Amygdala (tissue), 56 donors: ENCODE measurements at regions not wholly inside any gene's neighbourhood (a gene's known extent, or its start where the extent isn't known, plus 50 kb on each side); places are given as distances from the start of the nearest gene placed in this dataset.
A peak's percentile ranks its signal among the peaks of the same experiment; 100 is the strongest.

Source experiments
- DNase-seq, 56 donors: peaks; one replicate each; lab custom pipeline; 2025; lab: John Stamatoyannopoulos, UW

GRCh38 chr15:36362509-36362915, 216.9 kb upstream of the CDIN1 start:
- no peak for DNase-seq

- DNase-seq, result peak in 1 of 56 donors; percentile 5
Observed at GRCh38 chr15:36363335-36363734, 216.1 kb upstream of the CDIN1 start.

GRCh38 chr15:36364377-36364776, 215.0 kb upstream of the CDIN1 start:
- DNase-seq, result no peak

- no peak for DNase-seq
Observed at GRCh38 chr15:36365963-36366362, 213.5 kb upstream of the CDIN1 start.

GRCh38 chr15:36370051-36370730, 209.2 kb upstream of the CDIN1 start:
- no peak for DNase-seq

- DNase-seq, result no peak
Observed at GRCh38 chr15:36370731-36371112, 208.7 kb upstream of the CDIN1 start.

- DNase-seq, result no peak
Observed at GRCh38 chr15:36371509-36371908, 207.9 kb upstream of the CDIN1 start.

DNA sequence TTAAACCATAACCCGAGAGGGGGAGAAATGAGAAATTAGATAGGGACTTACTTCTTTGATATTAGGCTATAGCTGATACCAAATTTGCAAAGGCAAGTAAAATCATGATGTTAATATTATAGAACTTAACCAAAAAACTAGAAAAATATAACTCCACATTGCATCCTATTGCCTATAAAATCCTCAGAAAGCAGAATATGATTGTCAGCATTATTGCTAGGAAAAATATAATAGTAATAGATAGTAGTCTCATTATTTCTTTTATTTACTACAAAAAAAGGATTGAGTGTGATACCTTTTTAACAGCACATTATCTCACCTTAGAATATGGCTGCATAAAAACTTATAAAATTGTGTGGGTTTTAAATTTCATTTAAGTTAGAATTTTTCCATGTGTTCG, 206.5 kb upstream of the CDIN1 start:
- no peak for DNase-seq

GRCh38 chr15:36373550-36373949, 205.9 kb upstream of the CDIN1 start:
- no peak for DNase-seq

GRCh38 chr15:36389107-36389506, 190.3 kb upstream of the CDIN1 start:
- no peak for DNase-seq

DNA sequence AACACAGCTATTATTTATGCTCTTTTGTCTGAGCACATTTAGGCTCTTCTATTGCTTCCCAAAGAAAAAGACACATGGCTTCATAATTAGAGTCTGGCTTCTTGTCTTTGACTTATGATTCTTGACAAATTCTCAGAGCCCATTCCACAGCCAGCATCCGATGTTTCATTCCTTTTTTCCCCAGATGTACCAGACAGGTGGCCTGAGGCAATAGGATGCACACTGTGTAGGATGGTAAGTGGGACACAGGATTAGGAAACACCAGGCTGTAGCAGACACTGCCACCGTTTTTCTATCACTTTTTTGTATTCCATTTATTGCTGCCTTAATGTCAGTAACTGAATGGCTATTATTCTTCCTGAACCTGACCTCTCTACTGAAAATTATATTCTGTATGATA, 188.9 kb upstream of the CDIN1 start:
- no peak for DNase-seq

- no peak for DNase-seq
Observed at GRCh38 chr15:36392676-36393266, 186.7 kb upstream of the CDIN1 start.

- no peak for DNase-seq
Observed at GRCh38 chr15:36398212-36398611, 181.2 kb upstream of the CDIN1 start.

DNA sequence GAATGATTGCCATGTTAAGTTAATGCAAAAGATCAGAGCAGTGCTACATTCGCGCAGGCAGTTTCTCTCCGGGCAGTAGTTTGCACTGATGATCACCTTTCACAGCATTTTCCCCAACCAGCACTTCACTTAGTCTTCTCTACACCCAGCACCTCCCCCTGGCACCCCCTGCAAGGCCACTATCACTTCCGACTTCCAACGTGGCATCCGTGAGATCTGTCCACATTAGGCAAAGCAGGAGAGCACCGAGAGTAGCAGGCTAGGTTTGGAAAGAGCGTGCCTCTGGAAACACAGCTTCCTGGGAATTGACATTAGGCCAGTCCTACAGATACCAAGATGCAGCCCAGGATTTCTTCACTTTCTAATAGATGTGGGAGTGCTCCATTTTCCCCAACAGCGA, 180.2 kb upstream of the CDIN1 start:
- no peak for DNase-seq

GRCh38 chr15:36400936-36401585, 178.4 kb upstream of the CDIN1 start:
- no peak for DNase-seq

DNA sequence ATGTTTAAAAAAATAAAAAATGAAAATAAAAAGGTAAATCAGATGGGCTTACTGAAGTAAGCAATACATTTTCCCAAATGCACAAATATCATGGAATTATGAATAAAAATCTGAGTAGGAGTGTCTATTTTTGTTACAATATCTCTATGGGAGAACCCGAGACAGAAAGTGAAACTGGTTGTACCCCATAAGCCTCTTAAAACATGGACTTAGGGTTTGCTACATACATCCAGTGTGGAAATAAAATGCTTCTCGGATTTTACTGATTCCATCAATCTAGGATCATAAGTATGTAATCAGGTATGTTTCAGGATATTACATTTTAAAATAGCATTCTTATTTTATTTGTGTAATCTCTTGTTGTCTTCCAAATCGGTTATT, 177.8 kb upstream of the CDIN1 start:
- DNase-seq, result no peak

DNA sequence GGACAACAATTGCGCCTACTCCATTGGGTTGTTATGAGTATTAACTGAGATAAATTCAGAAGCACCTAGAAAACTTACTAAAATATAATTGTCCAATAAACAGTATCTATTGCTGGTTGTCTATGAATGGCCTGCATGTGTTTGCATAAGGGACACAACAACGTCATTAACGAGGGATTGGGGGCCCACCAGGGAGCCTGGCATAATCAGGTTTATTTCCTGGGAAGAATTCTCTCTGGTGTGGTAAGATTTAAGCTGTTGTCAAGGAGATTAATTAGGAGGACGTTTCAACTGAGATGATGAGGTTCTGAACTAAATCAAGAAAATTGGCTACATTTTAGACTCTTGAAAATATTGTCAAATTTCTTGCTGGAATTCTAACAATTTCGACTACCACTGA, 176.1 kb upstream of the CDIN1 start:
- no peak for DNase-seq

DNA sequence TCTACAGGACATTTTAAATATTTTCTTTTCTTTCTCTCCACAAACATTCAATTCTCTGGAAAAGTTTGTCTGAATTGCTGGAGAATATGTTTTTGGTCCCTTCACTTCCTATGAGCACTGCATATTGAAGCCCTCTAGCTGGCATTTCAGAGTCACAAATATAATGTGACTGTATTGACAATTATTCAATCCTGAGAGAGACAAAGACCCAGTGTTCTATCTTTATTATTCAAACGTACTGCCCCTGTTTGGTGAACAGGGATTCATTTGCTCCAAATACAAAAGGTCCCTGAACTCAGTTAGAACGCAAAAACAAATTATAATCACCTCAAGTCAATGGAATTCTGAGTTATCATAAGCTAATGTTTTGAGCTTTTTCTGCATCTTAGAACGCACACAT, 173.1 kb upstream of the CDIN1 start:
- DNase-seq, result no peak

DNA sequence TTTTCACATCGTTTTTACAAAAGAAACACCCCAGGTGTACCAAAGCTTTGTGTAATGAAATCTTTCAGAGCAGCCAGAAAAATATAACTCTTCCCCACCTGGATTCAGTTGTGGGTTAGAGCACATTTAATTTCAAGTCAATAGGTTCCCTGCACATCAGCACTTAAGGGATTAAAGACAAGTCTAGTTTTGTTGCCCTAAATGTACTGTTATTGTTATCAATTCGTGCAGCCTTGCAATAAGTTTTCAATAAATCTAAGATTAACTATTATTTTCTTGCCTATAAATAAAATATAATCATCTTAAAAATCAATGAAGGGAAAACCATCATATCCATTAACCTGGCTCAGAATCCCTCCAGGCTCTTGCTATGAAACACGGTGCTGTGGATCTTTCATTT, 172.5 kb upstream of the CDIN1 start:
- no peak for DNase-seq

DNA sequence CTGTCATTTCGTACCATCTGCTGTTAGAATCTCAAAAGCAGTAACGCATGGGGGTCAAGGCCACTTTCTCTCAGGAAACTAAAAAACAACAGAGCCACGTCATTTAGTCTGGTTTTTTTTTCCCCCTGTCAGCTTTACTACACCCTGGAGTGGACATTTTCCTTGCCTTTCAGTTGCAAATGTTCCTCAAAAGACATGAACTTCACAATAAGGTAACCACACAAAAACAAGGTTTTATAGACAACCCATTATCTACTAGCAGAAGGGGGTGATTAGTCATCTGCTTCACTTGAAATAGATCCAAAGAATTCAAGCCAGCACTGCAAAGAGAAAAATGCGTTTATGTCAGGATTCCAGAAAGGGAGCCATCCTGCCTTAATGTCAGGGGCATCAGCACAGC, 171.8 kb upstream of the CDIN1 start:
- DNase-seq, result peak in 1 of 56 donors; percentile 2

- DNase-seq, result no peak
Observed at GRCh38 chr15:36409819-36410218, 169.6 kb upstream of the CDIN1 start.

GRCh38 chr15:36414670-36415069, 164.8 kb upstream of the CDIN1 start:
- DNase-seq, result no peak
